GM12873 (cell line): ENCODE measurements at regions not wholly inside any gene's neighbourhood (a gene's known extent, or its start where the extent isn't known, plus 50 kb on each side); places are given as distances from the start of the nearest gene placed in this dataset.

Source experiments
- TF ChIP-seq, protein P1 (sequence below): IDR thresholded peaks from 2 replicates; pipeline ENCODE4 v1.5.1; 2012; ENCODE audit warnings: low read depth, mild to moderate bottlenecking, moderate library complexity, low read length, control low read depth; ENCODE audit not compliant: insufficient read depth; ENCODE audit errors: missing control alignments

DNA sequence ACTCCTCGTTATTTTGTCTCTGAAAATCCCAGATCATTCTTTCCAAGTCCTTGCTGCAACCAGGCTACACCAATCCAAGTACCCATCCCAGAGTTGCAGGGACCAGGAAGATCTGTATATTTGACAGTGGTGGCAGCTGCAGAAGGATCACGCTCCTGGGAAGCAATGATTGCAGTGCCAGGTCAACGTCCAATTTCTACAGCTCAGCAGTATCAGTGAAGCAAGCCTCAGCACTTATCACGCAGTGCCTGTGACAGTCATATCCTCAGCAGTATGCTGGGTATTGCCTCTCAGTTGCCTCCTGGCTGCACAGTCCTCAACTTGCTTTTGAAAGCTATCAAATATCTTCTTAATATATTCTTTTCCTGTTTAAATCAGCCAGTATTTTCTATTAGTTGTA is 66.7 kb downstream of the BARHL2 start:
- TF ChIP-seq, protein P1, sequence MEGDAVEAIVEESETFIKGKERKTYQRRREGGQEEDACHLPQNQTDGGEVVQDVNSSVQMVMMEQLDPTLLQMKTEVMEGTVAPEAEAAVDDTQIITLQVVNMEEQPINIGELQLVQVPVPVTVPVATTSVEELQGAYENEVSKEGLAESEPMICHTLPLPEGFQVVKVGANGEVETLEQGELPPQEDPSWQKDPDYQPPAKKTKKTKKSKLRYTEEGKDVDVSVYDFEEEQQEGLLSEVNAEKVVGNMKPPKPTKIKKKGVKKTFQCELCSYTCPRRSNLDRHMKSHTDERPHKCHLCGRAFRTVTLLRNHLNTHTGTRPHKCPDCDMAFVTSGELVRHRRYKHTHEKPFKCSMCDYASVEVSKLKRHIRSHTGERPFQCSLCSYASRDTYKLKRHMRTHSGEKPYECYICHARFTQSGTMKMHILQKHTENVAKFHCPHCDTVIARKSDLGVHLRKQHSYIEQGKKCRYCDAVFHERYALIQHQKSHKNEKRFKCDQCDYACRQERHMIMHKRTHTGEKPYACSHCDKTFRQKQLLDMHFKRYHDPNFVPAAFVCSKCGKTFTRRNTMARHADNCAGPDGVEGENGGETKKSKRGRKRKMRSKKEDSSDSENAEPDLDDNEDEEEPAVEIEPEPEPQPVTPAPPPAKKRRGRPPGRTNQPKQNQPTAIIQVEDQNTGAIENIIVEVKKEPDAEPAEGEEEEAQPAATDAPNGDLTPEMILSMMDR = no peak

DNA sequence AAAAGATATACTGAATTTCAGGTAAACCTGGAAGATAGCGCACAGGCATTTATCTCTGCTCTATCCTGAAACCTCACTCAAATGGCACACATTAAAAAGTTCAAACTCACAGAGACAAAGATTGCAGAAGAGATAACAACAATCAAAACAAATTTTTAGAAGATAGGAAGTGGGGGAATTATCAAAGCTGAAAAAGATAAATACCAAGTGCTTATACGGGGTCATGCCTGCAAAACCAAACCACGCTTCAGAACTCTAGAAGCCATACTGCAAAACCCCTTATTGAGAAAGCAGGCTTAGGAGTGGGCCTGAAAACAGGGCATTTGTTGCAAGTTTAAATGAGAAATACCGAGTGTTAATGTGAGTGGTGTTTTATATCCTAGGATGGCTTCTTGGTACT is 76.8 kb downstream of the BARHL2 start:
- TF ChIP-seq, protein P1 = no peak

DNA sequence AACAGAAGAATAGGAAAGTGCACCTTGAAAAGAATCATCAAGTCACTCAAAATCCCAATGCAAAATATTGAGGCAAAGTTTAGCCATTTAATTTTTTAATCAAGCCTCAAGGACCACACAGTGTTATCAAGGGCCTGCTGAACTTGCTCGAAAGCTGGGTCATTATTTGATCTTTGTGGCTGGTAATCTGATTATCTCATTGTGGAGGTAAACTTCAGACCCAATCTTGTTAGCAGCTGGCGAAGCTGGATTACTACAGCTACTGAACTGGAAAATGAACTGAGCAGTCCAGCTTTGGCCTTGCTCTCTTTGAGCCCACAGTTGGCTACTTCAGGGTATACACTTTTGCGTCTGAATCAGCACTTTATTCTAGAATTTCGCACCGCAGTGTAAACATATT is 94.4 kb downstream of the BARHL2 start:
- TF ChIP-seq, protein P1 = no peak

DNA sequence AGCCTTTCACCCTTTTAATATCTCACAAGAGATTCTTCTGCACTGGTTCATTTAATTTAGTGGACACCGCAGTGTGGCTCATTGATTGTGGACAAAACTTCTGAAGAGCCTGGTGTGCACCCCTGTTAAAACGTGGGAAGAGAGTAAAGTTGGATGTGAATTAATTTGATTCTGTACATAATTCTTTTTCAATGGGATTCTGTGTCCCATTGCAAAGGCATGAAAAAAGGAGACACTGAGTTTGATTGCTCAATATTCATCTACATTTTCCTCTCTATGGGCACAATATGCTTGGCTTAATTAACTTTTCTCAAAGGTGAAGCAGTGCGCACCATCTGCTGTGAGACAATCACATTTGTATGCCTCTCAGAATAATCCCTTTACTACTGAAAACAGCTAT is 95.1 kb downstream of the BARHL2 start:
- TF ChIP-seq, protein P1 = no peak

DNA sequence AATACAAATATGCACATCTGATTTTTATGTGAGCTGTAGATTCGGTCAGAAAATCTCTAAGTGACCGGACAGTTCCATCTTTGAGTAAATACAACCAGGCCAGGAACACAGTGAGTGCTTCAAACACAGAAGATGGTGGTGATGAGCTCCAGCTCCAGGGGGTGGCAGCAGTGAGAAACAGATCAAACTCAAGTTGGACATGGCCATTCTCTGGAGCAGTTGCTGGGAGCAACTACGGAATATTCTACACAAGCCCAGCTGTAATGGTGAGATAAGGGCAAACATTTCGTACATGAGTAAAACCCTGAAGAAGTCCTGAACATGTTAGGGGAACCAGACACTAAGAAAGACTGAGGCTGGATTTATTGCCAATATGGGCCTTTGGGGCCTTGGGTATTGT is 100.7 kb downstream of the BARHL2 start:
- TF ChIP-seq, protein P1 = peak; percentile 47

DNA sequence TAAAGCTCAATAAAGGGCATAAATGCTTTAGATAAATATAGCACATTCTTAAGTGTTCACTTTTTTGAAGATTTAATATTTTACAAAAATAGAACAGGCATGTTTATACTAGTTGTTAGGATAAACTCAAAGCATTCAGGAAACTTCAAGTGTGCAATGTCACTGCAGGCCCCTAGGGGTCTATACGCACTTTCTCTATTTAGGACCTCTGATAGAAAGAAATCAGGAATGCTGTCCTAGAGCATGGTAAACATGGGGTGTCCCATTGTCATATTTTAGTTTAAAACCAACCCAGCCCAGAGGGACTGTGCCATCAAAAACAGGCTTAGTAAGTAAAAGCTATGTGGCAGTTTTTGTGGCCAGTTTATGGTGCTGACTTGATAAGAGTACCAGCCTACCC is 102.2 kb downstream of the BARHL2 start:
- TF ChIP-seq, protein P1 = peak; percentile 51

DNA sequence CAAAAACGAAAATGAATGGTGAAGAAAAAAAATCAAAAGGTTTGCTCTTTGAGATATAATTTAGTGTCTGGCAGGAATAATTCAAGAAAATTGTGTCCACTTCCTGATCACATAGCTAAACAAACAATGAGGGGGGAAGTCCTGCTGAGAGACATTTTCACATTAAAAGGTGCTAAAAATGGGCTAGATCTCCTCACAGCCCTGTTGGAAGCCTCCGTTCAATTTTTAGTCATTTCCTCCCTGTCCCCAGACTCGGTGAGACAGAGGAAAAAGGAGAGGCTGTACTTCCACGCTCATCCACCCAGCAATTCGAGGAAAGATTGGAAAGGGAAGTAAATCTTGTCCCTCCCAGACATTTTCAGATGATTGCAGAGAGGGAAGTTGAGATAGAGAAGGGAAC is 103.7 kb downstream of the BARHL2 start:
- TF ChIP-seq, protein P1 = no peak
